ENCODE measurements at regions not wholly inside any gene's neighbourhood (a gene's known extent, or its start where the extent isn't known, plus 50 kb on each side); places are given as distances from the start of the nearest gene placed in this dataset.

- no peak for TF ChIP-seq SP1 (IDR thresholded peaks at IDR 0.05)
- no peak for TF ChIP-seq BHLHE40 (IDR thresholded peaks at IDR 0.05; ENCODE audit: borderline replicate concordance)
- TF ChIP-seq TARDBP (IDR thresholded peaks at IDR 0.05) = no peak
These were observed 401.6 kb downstream of the EPHA4 start for GRCh38 chr2:221170548-221170947.

Data from HEK293T (cell line).